ENCODE measurements at regions not wholly inside any gene's neighbourhood (a gene's known extent, or its start where the extent isn't known, plus 50 kb on each side); places are given as distances from the start of the nearest gene placed in this dataset.

GRCh38 chr4:167854881-167855280 is 237.5 kb upstream of the ANXA10 start:
- TF ChIP-seq POLR2A (IDR thresholded peaks at IDR 0.05) (no peak), CTCF (IDR thresholded peaks at IDR 0.05 in 8 of 11, conservative IDR thresholded peaks at IDR 0.05 in 3 of 11) (no peak)

Data from spleen (tissue), 7 donors.